GM20000 (cell line): ENCODE measurements at regions not wholly inside any gene's neighbourhood (a gene's known extent, or its start where the extent isn't known, plus 50 kb on each side); places are given as distances from the start of the nearest gene placed in this dataset.
A peak's percentile ranks its signal among the peaks of the same experiment; 100 is the strongest.
"Not testable (repeated sequence)": the region's sequence is repeated elsewhere in the genome, so short reads cannot be mapped to it uniquely, and the experiment has no call there.

Experiments used
- DNase-seq: peaks from one replicate; pipeline ENCODE4 v3.0.0; 2012; ENCODE audit warnings: low spot score
- TF ChIP-seq, protein P1 (sequence below): IDR thresholded peaks from 2 replicates; pipeline ENCODE4 v1.5.1; 2012; ENCODE audit warnings: mild to moderate bottlenecking, control low read depth; ENCODE audit errors: extremely low read depth, missing control alignments

DNA sequence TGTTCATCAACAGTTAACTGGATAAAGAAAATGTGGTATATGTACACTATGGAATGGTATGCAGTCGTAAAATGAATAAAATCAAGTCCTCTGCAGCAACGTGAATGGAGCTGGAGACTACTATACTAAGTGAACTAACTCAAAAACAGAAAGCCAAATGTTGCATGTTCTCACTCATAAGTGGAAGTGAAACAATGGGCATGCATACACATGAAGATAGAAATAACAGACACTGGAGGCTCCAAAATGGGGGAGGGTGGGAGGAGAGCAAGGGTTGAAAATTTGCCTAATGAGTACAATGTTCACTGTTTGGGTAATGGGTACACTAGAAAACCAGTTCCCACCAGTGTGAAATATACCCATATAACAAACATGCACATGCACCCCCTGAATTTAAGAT lies 179.5 kb downstream of the ZWINT start:
- TF ChIP-seq, protein P1, sequence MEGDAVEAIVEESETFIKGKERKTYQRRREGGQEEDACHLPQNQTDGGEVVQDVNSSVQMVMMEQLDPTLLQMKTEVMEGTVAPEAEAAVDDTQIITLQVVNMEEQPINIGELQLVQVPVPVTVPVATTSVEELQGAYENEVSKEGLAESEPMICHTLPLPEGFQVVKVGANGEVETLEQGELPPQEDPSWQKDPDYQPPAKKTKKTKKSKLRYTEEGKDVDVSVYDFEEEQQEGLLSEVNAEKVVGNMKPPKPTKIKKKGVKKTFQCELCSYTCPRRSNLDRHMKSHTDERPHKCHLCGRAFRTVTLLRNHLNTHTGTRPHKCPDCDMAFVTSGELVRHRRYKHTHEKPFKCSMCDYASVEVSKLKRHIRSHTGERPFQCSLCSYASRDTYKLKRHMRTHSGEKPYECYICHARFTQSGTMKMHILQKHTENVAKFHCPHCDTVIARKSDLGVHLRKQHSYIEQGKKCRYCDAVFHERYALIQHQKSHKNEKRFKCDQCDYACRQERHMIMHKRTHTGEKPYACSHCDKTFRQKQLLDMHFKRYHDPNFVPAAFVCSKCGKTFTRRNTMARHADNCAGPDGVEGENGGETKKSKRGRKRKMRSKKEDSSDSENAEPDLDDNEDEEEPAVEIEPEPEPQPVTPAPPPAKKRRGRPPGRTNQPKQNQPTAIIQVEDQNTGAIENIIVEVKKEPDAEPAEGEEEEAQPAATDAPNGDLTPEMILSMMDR, result no peak

DNA sequence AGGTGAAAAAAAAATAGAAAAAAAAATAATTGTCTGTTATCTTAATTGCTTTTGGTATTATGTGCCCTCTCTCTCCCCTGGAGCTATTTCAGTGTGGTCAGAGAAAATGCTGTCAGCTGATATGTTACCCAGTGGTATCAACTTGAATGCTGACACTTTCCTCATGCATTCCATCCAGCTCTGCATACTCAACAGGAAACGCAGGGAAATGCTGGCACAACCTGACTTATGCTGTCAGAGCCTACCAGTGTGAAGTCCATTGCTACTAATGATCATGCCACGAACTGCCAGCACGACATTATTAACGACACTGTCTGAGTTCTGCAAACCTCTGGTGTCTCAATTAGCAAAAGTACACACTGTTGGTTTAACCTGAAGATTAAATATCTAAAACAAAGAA lies 182.8 kb downstream of the ZWINT start:
- TF ChIP-seq, protein P1, result no peak

More for the DNA sequence above, 179.5 kb downstream of the ZWINT start:
- no peak for DNase-seq

DNA sequence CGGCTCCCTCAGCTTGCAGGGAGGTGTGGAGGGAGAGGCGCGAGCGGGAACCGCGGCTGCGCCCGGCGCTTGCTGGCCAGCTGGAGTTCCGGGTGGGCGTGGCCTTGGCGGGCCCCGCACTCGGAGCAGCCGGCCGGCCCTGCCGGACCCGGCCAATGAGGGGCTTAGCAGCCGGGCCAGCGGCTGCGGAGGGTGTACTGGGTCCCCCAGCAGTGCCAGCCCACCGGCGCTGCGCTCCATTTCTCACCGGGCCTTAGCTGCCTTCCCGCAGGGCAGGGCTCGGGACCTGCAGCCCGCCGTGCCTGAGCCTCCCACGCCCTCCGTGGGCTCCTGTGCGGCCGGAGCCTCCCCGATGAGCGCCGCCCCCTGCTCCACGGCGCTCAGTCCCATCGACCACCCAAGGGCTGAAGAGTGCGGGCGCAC lies 206.0 kb downstream of the ZWINT start:
- DNase-seq, result not testable (repeated sequence)

More for the DNA sequence above, 182.8 kb downstream of the ZWINT start:
- no peak for DNase-seq

DNA sequence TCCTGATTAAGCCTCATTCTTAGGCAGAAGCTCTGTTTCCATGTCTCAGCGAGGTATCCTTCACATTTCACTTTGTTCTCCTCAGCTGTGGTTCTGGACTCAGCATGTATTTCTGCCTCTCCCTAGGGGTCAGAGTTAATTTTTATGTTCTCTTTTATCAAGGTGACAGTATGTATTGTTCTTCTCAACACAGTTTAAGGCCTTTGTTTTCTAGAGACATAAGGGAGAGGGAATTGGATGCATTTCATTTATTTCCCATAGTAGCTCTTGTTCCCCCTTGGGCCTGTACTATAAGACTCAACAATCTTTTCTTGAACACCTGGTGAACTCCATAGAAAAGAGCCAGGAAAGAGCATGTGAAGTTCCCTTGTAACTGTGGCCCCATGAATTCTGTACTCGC lies 214.3 kb downstream of the ZWINT start:
- TF ChIP-seq, protein P1, result no peak
- no peak for DNase-seq

DNA sequence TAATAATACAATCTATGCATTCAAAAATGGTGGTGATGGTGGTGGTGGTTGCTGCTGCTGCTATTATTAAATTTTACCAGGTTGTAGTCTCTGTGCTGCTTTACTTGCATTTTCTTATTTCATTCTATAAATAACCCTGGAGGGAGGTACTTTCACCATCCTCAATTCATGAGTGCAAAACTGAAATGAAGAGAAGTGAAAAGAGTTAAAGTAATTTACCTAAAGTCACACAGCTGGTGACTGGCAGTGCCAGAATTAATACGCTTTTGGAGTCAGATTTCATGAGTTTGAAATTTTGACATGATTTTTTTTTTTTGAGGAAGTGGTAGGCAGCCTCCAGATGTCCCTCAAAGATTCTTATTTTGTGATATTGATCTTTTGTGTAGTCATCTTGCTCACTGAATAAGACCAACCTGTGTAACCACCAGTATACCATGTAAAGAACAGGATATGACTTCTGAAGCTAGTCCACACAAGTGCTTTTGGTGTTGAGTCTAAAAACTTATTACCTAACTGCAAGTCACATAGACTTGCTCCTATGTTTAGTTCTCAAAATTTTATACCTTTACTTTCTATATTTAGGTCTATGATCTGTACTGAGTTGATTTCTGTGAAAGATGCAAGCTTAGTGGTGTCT lies 218.8 kb downstream of the ZWINT start:
- TF ChIP-seq, protein P1, result no peak
- peak; percentile 24 for DNase-seq

DNA sequence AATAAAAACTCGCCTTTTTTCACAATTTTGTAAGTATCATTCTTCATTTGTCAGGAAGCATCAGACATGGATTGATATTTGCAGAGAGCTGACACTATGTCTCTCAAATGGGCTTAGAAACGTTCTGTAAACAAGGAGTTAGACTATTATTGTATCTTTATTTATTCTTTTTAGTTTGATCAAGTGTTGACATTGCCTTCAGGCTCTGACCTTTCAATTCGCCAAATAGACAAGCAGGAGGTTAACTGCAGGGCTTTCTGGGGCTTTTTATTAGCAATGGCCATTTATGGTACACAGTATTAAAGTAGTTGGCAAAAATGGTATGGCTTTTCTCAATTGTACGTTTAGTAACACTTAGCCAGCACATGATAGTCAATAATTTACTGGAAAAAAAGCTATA lies 221.7 kb downstream of the ZWINT start:
- no peak for DNase-seq
- TF ChIP-seq, protein P1, result no peak

DNA sequence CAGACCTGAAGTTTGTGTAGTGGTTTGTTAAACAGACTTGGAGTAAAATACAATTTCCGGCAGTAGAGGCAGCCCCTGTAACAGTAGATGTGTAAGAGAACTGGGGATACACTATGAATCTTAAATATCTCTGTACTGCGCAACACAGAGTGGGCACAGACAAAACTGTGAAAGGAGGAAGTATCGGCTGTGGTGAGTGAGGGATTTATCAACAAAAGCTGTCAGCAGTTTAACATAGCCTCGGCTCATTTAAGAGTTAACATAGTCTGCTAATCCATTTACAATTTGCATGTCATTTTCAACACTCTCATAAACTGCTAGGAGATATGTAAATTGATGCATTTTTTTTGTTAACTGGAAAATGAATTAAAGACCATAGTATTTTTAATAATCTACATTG lies 225.2 kb downstream of the ZWINT start:
- no peak for DNase-seq
- TF ChIP-seq, protein P1, result no peak

DNA sequence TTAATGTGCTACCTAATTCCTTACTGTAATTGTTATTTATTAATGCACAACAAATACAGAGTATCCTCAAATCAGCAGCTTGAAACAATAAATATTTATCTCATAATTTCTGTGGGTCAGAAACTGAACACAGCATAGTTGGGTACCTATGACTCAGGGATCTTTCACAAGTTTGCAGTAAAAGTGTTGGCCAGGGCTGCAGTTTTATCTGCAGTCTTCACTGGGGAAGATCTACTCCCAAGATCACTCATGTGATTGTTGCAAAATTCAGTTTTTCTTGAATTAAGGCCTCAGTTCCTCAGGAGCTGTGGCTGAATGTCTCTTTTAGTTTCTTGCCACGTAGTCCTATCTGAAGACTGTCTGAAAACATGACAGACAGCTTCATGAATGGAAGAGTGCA lies 237.8 kb downstream of the ZWINT start:
- no peak for DNase-seq
- TF ChIP-seq, protein P1, result no peak
